Choroid plexus epithelial cell (primary cell): ENCODE measurements at regions not wholly inside any gene's neighbourhood (a gene's known extent, or its start where the extent isn't known, plus 50 kb on each side); places are given as distances from the start of the nearest gene placed in this dataset.

Experiments used
- DNase-seq: peaks from one replicate; pipeline ENCODE4 v3.0.0-alpha.2; 2010; ENCODE audit warnings: low read depth
- H3K4me3 ChIP-seq: 2 replicates; pipeline ENCODE4 v1.5.1; 2011; ENCODE audit warnings: low read depth, mild to moderate bottlenecking, control low read depth, low read length, moderate library complexity
- TF ChIP-seq, protein P1 (sequence below): conservative IDR thresholded peaks from 2 replicates; pipeline ENCODE4 v1.5.1; 2011; ENCODE audit warnings: low read depth, mild to moderate bottlenecking, control low read depth, inconsistent platforms, low read length, moderate library complexity

DNA sequence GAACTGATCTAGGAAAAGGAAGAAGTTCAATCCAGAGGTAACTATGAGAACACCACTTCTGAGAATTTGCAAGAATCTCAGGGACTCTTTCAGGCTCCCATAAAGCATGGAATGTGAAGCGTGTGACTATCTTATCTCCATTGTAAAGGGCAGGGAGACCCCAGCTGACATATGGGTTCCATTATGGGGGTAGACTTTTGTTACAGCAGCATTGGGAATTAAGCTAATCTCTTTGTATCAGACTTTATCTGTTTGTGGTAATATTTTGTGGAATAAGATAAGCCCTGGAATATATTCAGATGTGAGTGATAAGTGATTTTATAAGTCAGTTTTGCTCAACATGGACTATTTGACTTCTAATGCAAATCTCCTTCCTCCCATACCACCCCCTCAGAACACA is 468.3 kb downstream of the MEIS1 start:
- H3K4me3 ChIP-seq, result no peak overlapping the region
- DNase-seq, result no peak
- TF ChIP-seq, protein P1, sequence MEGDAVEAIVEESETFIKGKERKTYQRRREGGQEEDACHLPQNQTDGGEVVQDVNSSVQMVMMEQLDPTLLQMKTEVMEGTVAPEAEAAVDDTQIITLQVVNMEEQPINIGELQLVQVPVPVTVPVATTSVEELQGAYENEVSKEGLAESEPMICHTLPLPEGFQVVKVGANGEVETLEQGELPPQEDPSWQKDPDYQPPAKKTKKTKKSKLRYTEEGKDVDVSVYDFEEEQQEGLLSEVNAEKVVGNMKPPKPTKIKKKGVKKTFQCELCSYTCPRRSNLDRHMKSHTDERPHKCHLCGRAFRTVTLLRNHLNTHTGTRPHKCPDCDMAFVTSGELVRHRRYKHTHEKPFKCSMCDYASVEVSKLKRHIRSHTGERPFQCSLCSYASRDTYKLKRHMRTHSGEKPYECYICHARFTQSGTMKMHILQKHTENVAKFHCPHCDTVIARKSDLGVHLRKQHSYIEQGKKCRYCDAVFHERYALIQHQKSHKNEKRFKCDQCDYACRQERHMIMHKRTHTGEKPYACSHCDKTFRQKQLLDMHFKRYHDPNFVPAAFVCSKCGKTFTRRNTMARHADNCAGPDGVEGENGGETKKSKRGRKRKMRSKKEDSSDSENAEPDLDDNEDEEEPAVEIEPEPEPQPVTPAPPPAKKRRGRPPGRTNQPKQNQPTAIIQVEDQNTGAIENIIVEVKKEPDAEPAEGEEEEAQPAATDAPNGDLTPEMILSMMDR, result no peak

DNA sequence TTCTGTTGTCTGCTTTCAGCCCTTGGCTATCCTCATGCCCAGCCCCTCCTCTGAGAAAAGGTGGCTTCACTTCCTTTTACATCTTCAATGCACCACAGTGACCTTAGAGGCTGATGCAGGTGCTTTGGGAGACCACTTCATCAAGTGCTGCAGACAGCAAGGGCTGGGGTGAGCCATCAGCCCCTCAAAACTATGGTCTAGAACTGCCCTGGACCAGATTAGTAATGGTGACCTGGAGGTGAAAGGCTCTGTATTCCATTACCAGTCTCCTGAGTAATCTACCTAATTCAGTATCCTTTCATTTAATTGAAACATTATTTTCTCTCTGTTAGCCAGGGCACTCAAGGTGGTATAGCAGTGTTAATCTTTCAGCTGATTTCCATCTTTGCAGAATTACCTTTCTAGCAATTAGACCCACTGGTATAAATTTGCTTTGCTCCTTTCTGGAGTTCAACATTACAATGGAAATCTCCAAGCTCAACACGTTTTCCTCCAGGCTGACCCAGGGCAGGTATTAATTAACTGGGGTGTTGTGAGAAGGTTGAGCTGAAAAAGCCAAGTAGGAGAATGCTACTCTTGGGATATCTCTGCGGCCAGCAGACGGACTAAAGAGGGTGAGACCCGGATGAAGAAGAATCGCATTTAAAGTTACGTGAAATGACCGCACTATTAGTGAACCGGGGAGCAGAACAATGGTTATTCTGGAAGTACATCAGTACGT is 469.0 kb downstream of the MEIS1 start:
- no peak for DNase-seq
- TF ChIP-seq, protein P1, result no peak
- H3K4me3 ChIP-seq, result no peak overlapping the region

GRCh38 chr2:66915237-66915636 is 480.3 kb downstream of the MEIS1 start:
- TF ChIP-seq, protein P1, result no peak
- H3K4me3 ChIP-seq, result no peak overlapping the region
- DNase-seq, result peak; percentile 84

- no peak for DNase-seq
- TF ChIP-seq, protein P1, result no peak
- no peak overlapping the region for H3K4me3 ChIP-seq
Observed at GRCh38 chr2:66919286-66919685, 477.8 kb upstream of the ETAA1 start.

DNA sequence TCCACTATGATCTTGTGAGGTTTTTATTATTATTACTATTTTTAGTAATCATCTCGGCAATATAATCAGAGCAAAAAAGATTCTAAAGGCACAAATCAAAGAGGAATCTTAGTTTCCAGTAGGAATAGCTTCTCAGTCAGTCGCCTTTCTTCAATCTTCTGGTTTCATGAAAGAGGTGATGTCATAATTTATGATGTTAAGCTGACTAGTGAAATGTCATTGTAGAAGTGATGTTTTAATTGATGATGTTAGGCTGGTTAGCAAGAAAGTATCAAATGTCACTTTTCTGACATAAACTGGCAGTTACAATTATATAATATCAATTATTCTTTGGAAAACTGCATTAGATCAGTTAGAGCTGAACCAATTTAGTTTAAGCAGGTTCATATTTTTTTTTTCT is 476.7 kb upstream of the ETAA1 start:
- DNase-seq, result no peak
- no peak overlapping the region for H3K4me3 ChIP-seq
- TF ChIP-seq, protein P1, result no peak

DNA sequence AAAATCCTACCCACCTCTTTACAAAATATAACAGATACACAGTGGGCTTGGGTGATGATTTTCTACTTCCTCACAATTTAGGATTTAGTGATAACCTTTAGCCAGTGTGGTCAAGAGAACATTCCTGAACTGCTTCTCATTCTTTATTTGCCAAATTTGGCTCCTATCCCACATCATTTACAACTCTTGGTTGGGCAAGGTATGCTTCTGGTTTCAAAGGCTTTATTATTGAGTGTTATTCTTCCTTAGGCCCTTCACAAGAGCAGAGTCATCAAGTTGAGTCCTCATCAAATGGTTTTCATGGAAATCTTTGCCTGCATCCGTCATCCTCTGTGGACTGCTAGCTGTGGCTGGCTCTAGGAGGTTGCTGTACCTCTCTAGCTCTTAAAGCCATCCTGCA is 472.0 kb upstream of the ETAA1 start:
- peak; percentile 72 for DNase-seq
- no peak overlapping the region for H3K4me3 ChIP-seq
- TF ChIP-seq, protein P1, result no peak

- TF ChIP-seq, protein P1, result no peak
- no peak overlapping the region for H3K4me3 ChIP-seq
- no peak for DNase-seq
Observed at GRCh38 chr2:66926594-66927112, 470.5 kb upstream of the ETAA1 start.
